SK-N-MC (cell line): ENCODE measurements at regions not wholly inside any gene's neighbourhood (a gene's known extent, or its start where the extent isn't known, plus 50 kb on each side); places are given as distances from the start of the nearest gene placed in this dataset.

Experiments
- FOXP2 ChIP-seq: optimal IDR thresholded peaks from 2 replicates; pipeline ENCODE3; 2011; ENCODE audit warnings: mild to moderate bottlenecking, moderate library complexity; ENCODE audit not compliant: insufficient read depth; ENCODE audit errors: extremely low read length, control extremely low read depth
- POLR2AphosphoS5 ChIP-seq: IDR thresholded peaks from 2 replicates; pipeline ENCODE4 v1.6.1; 2012; ENCODE audit warnings: mild to moderate bottlenecking, low read depth, low read length, borderline replicate concordance

DNA sequence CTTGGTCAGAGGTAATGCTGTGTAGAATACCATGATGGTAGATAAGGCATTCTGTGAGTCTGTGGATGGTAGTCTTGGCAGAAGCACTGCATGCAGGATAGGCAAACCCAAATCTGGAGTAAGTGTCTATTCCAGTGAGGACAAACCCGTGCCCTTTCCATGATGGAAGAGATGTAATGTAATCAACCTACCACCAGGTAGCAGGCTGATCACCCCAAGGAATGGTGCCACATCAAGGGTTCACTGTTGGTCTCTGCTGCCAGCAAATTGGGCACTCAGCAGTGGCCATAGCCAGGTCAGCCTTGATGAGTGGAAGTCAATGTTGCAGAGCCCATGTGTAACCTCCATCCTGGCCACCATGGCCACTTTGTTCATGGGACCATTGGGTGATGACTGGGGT, 155.0 kb downstream of the RAP2A start:
- TF ChIP-seq POLR2AphosphoS5 (no peak), FOXP2 (no peak)
